ENCODE measurements at regions not wholly inside any gene's neighbourhood (a gene's known extent, or its start where the extent isn't known, plus 50 kb on each side); places are given as distances from the start of the nearest gene placed in this dataset.
"Not testable (repeated sequence)": the region's sequence is repeated elsewhere in the genome, so short reads cannot be mapped to it uniquely, and the experiment has no call there.

DNA sequence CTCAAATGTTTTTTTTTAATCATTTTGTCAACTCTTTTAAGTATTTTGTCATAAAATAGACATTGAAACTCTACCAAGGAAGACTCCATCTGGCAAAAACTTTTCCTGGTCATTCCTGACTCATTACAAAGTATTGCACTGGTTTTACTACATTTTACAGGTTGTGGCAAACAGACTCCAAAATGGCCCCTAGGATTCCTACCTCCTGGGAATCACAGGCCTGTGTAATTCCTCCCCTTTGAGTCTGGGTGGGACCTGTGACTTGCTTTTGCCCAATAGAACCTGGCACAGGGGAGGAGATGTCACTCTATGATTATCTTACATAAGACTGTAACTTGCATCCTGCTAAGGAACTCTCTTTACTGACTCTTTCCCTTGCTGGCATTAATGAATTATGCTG is 123.6 kb upstream of the KCNJ6 start:
- no peak for DNase-seq

DNA sequence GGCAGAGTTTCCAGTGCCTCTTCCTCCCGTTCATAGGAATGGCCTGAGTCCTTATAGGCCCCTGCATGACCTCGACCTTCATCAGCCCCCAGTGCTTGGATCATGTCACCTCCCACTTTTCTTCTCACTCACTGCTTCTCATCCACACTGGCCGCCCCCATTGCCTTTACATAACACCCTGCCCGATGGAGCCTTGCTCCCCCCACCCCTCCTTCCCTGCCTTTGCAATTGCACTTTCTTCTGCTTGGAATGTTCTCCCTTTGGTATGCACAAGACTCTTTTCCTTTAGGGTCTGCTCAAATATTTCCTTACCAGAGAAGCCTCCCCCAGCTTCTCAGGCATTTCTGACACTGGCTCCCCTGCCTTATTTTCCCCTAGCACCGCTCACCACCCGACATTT is 125.2 kb upstream of the KCNJ6 start:
- no peak for DNase-seq

DNA sequence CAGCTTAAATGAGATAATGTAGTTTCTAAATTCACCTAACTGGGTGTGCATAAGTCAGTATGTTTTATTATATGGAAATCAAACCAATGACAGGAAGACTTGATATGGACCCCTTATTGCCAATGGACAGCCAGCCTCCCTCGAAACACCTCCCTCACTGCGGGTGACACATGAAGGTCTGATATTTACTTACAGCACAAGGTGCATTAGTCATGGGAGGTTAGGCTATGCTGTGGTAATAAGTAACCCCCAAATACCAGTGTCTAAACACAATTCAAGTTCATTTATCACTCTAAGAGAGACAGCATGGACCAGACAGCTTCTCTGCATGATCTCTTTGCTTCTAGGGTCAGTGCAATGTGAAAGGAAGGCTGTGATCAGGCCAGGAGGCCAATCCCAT is 126.0 kb upstream of the KCNJ6 start:
- DNase-seq = no peak

DNA sequence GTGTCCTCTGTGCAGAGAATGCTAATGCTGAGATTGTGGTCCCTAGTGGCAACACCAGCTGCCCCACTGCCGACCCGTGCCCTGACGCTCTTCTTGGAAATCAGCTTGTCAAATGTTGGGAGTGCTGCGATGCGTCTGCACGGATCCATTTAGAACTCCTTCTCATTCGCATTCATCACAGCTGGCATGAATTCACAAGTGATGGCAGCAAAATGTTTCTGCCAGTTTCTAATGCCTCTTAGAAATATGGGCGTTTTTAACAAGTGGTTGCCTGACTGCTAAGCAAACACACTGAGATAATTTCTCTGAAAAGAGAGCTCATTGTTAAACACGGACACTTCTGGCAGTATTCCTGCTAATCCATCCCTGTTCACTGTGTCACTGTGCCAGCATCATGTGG is 131.9 kb upstream of the KCNJ6 start:
- DNase-seq = peak in 10 of 56 donors; percentile 1 to 39 (median 8)

DNA sequence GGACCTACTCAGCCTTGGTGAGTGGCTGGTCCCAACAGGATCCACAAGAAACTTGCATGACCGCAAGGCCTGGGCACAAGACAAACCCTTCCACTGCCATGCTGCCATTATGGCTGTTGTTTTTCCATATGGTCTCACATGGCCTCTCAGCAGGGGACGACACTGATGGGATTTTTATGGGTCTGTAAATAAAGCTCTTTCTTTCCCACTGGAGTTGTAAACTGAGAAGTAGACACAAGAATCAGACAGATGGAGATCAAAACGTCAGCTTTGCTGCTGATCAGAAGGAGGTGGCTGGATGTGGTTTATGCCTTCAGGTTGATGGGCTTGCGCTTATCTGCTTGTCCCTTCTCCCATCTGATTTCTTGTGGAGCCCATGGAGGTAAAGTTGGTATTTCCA is 138.1 kb upstream of the KCNJ6 start:
- no peak for DNase-seq

DNA sequence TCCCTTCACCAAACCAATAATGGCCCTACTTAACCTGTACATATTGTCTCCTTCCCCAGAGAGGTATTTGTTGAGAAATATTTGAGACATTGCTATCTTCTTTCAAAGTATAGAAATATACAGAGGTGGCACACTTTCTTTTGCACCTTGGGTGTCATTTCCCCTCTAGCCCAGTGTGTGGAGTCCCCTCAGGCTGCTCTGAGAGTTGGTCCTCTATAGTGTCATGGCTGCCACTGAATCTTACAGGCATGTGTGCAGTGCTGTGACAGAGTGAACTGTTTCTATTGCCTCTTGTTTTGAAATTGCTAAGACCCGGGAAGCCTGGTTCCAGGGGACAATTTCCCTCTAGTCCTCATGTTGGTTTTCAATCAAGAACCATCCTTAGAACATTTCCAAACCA is 140.2 kb upstream of the KCNJ6 start:
- no peak for DNase-seq

DNA sequence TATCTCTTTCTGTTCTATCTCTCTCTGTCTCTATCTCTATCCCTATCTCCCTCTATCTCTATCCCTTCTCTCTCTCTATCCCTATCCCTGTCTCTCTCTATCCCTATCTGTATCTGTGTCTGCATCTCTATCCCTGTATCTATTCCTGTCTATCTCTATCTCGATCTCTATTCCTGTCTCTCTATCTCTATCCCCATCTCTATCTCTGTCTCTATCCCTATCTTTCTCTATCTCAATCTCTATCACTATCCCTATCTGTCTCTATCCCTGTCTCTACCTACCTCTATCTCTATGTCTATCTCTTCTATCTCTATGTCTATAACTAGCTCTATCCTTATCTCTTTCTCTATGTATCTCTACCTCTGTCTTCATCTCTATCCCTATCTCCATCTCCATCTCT is 141.4 kb upstream of the KCNJ6 start:
- DNase-seq = no peak

DNA sequence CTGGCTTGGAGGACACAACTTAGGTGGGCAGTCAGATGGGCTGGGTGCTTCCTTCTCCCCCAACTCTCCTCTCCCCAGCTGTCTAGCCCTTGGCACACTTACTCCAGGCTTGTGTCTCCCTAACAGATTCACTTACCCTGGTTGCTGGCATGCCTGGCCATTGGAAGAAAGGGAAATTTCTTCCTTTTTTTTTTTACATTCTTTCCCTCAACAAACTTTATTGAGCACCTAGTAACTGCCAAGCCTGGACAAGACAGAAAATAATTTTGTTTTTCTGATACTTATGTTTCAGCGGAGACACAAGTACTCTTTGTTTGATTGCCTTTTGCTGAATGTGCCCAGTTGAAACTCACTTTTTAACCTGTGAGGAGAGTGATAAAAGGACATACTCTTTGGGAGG is 144.3 kb upstream of the KCNJ6 start:
- no peak for DNase-seq

DNA sequence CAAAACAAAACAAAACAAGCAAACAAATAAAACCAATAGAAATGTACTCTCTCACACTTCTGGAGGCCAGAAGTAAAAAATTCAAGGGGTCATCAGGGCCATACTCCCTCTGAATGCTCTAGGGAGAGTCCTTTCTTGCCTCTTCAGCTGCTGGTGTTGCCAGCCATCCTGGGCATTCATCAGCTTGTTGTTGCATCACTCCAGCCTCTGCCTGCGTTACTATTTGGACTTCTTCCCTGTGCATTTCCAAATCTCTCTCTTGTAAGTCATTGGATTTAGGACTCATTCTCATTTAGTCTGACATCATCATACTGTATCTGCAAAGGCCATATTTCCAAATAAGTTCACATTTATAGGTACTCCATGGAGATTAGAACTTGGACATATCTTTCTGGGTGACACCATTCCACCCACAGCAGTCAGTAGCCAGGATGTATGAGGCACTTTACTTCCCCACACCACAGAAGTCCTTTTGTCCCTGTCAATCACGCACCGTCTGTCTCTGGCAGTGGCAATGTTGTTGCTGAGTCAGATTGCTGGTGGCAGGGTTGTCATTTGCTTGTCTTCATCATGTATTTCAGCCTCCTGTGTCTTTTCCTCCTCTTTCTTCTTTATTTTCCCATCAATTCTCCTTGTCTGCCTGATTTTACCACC is 151.0 kb upstream of the KCNJ6 start:
- DNase-seq = no peak

DNA sequence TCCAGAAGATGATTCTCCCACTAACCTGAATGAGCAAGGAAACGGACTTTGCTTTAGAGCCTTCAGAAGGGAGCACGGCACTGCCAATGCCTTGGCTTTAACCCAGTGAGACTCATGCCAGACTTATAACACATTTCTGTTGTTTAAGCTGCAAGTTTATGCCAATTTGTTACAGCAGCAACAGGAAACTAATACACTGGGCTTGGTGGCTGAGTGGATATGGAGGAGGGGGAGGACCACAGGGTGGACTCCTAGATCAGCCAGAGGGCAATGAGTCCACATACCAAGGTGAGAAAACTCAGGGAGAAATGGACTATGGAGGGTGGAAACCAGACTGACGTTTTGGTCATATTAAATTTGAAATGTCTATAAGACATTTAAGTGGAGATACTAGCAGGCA is 156.2 kb upstream of the KCNJ6 start:
- DNase-seq = no peak

DNA sequence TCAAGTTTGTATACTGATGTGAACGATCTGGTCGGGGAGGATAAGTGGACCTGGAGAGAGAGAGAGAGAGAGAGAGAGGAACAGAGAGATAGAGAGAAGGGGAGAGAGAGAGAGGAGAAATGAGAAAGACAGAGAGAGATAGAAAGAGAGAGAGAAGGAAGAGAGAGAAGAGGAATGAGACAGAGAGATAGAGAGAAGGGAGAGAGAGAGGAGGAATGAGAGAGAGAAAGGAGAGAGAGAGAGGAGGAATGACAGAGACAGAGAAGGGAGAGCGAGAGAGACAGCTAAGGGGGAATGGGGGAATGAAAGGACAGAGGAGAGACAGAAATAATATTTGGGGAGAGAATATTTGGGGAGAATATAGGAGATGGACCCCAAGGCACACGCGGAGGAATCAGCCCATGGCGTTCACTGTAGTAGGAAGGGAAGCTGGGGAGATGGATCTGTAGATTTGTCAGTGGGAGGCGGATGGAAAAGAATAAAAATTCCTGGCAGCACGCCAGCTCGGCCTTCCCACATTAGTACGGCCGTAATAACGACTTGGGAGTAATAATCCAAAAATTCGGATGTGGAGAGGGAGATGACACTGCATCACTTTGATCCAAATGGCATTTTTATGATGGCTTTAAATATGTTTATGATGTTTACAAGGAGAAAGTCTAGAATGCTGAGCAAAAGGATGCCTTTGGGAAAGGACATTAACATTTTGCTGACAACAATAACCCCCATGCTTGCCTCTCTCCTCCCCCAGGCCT is 159.8 kb upstream of the KCNJ6 start:
- no peak for DNase-seq

DNA sequence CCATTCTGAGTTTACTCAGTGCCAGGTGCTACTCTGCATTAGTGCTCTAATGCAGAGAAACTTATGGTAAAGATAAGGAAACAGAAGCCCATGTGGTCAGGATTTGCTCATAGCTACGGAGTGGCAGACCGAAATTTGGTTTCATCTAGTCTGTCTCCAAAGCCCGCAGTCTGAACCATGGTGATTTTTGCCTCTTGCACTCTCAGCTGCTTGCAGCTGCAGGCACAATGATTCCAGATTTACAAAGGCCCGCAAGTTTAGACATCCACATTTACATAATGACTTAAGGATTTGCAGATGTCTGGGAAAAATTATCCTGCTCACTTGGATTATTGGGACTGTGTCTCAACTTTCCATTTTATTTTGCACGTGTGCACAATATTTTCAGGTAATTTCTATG is 161.3 kb upstream of the KCNJ6 start:
- no peak for DNase-seq

DNA sequence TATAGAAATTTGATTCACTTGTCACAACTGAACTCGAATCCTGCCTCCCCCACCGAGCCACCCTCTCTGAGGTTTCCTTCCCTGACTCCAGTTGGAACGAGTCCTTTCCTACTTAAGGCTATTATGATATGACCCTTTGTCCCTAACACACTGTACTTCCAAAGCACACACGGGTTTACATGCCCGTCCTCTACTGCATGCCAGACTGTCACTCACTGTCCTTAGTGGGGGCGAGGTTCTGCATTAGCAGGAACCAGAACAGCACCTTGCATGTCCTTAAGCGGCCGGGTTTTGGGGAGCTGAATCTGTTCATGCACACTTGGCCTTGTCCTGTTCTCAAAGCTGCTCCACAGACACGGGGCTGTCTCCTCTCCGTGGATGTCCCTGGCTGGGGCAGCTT is 164.6 kb upstream of the KCNJ6 start:
- no peak for DNase-seq

DNA sequence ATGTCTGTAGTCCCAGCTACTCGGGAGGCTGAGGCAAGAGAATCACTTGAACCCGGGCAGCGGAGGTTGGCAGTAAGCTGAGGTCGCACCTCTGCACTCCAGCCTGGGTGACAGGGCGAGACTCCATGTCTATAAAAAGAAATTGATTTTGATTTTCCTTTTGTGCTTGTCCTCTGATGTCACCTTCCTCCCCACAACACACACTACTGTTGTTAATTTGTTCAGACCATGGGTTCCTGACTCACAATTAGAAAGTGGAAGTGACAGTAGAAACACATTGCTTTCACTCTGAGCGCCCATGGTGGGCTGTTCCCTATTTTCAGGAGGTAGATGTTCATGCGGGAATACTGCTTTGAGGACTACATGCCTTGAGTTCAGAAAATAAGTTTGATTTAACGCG is 165.5 kb upstream of the KCNJ6 start:
- no peak for DNase-seq

DNA sequence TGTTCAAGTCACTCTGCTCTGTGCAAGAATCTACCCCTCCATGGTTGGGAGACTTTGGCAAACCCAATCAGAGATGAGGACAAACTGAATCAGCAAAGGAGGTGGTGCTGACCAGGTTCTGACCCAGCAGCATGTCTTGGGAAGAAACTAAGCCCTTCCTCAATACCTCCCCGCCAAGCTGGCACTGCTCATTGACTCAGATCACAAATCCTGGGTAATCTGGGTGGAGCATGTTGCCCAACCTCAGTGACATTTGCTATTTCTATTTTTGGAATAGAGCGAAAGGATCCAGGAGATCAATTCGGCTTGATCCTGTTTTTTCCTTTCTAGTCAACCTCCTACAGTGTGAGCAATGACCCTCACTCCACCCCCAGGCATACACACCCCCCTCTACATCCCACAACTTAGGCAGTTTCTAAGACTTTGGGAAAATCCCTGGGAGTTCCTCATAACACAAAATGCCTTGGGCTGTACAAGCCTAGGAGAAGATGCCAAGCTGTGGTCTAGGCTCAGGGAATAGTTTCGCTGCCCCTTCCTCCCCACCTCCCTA is 166.8 kb upstream of the KCNJ6 start:
- DNase-seq = no peak

DNA sequence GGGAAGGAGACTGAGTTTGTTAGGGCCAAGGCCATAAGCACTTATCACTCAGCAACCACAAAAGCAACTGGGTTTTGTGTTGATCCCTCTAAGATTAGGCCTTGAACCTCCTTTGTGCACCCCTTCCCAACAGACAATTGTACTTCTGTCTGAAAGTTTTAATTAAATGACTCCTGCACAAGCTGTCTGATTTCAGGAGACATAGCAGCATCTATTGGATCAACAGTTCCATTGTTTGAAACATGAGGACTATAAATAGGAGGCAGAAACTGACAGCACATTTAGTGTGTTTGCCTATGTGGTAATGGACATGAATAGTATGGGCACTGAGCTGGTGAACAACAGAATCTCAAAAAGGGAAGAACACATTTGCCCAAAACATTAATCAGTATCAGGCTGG is 167.3 kb upstream of the KCNJ6 start:
- DNase-seq = no peak

DNA sequence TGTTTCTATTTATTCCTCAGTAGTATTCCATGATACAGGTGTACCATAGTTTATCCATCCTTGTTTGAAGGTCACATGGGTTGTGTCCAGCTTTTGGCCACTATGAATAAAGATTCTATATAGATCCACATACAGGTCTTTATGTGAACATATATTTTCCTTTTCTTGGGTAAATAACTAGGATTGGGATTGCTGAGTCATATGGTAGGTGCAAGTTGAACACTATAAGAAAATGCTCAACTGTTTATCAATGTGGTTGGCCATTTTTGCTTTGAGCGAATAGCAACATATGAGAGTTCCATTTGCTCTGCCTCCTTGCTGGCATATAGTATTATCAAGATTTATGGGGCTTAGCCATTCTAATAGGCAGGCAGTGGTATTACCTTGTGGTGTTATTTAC is 170.2 kb upstream of the KCNJ15 start:
- no peak for DNase-seq

DNA sequence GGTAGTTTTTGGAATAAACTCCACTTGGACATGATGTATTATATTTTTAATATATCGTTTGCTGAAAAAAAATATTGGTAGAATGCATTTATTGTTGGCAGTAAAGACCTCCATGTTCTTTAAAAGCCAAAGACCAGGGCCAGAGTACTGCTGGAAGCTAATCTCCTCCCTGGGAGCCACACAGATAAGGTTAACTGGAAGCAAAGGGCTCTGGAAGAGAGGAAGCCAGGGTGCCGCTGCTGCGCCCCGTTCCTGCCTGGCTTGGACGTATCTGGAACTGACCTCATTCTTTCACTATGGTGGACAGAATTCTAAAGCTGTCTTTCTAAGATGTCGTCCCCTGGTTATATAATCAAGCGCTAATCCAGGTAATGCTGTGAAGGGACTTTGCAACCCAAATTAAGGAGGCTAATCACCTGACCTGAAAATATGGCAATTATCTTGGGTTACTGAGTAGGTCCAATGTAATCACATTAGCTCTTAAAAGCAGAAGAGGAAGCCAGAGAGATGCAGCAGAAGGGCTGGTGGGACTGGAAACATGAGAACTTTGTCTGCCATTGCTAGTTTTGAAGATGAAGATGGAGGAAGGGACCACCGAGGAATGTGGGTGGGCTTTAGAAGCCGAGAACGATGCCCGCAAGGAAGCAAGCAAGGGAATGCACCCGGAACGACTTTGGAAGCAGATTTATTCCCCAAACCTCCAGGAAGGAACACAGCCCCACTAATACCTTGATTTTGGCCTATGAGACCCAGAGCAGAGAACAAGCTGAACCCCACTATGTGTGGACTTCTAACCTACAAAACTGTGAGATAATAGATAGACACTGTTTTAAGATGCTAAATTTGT is 167.7 kb upstream of the KCNJ15 start:
- DNase-seq = no peak

DNA sequence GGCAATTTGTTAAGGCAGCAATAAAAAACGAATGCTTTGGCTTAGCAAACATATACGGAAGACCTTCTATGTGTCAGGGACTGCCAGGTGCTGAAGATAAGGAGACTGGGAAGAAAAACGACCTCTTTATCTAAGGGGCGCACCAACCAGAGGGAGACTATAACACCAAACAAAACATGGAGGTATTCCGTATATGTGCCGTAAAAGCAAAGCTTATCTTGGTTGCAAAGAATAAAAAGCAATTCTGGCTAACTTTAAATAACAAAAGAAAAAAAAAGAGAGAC is 167.1 kb upstream of the KCNJ15 start:
- DNase-seq = no peak

DNA sequence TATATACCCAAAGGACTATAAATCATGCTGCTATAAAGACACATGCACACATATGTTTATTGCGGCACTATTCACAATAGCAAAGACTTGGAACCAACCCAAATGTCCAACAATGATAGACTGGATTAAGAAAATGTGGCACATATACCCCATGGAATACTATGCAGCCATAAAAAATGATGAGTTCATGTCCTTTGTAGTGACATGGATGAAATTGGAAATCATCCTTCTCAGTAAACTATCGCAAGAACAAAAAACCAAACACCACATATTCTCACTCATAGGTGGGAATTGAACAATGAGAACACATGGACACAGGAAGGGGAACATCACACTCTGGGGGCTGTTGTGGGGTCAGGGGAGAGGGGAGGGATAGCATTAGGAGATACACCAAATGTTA is 165.7 kb upstream of the KCNJ15 start:
- not testable (repeated sequence) for DNase-seq

DNA sequence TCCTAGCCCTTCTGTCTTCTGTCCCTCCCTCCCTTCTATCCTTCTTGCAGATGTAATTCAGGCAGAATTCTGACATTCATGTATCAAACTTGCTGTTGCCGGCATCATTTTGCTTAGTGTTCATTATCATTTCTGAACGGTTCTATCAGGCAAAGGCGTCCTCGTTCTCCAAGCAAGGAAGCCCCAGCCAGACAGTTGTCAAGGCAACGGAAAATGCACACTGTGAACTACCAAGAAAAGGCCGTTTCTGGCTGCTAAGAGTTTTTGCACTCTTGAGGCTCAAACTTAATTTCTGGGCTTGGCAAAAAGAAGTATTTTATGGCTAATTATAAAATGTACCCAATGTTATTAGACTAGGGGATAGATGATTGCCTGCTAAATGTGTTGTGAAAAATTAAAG is 164.7 kb upstream of the KCNJ15 start:
- DNase-seq = peak in 6 of 56 donors; percentile 1 to 17 (median 5)

DNA sequence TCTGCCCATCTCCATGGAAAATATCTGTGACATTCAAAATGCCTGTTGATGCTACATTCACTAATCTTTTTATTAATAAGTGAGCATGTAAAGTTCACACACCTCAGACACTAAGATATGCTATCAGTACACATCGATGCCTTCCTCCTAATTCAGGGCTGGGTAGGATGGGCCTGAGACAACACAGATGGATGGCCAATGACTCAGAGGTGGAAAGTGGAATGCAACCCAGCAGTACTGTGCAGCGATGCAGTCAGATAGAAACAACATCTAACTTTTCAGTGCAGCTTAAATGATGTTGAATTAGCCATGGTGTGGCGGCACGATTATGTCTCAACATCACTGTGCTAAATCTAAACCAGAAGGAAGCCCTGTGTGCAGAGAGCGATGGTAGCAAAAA is 161.6 kb upstream of the KCNJ15 start:
- DNase-seq = no peak

DNA sequence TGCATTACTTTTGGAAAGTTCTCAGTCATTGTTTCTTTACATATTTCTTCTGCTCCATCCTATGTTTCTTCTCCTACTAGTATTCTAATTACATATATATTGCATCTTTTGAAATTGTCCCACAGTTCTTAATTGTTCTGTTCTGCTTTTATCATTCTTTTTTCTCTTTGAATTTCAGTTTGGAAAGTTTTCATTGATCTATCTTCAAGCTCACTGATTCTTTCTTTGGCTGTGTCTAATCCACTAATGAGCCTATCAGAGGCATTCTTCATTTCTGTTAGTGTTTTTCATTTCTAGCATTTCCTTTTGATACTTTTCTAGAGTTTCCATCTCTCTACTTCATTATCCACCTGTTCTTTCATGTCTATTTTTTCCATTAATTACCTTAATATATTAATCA is 159.0 kb upstream of the KCNJ15 start:
- no peak for DNase-seq

All from amygdala (tissue), 56 donors.